ENCODE measurements at regions not wholly inside any gene's neighbourhood (a gene's known extent, or its start where the extent isn't known, plus 50 kb on each side); places are given as distances from the start of the nearest gene placed in this dataset.

DNA sequence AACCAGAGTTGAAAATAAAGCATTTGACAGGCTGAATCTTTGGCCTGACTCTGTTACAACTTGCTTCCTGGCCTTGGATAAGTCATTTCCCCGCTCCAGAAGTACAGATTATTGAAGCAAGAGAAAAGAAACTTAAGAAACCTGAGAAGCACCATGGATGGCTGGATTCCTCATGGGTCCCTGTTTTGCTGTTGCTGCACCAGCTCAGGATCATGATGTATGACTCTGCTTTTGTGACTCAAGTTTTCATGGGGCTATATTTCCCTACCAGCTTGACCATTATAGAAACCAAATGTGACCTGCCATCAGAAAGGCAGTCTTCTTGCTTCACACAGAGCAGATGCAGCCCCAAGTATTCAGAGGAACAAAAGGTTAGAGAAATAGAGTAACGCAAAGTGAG is 921.8 kb downstream of the BCL11B start:
- DNase-seq: no peak

DNA sequence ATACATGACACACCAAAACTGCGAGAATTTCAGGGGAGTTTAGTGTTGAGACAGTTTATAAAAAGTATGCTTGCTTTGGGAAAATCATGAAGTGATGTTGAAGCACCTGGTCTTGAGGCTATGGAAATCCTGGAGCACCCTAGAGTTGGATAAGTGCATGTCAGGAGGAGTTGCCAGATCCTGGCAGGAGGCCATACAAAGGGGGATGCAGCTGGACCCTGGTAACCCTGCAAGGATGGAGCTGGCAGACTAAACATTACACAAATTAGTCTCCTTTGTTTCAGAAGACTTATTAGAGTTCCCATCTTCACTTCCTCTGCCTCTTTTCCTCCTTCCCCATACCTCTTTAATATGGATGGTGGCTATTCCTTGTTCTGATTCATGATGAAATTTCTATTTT is 907.0 kb downstream of the BCL11B start:
- no peak for DNase-seq

DNA sequence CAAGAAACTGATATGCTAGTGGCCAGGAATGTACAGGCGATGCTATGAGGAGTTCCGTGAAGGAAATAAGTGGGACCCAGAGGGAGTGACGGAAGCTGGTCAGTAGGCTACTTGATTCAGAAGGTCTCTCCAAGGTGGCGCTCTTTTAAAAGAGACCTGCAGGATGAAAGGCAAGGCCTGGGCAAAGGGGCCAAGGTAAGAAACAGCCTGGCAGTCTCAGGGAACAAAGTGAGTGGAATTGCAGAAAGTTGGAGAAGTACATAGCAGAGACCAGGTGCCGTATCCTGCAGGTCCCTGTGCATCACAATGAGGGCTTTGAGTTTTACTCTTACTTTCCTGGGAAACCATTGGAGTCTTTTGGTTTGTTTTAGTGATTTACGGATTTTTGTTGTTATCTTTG is 905.6 kb downstream of the BCL11B start:
- no peak for DNase-seq

DNA sequence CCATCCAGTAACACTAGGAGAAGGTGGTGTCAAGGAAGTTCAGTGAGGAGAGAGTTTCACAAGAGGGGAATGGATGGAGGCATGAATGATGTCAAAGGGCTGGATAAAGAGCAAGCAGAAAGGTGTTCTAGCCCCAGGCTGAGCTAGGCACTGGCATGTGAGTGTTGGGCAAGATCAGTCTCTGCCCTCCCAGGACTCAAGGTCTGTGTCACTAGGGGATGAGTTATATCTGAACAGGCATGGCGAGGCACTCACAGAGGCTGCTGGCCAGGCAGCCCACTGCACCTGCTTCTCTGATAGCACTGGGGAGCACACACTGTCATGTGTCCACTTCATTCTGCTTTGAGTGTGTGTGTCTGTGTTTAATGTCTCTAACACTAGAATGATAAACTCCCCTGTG is 903.8 kb downstream of the BCL11B start:
- no peak for DNase-seq

DNA sequence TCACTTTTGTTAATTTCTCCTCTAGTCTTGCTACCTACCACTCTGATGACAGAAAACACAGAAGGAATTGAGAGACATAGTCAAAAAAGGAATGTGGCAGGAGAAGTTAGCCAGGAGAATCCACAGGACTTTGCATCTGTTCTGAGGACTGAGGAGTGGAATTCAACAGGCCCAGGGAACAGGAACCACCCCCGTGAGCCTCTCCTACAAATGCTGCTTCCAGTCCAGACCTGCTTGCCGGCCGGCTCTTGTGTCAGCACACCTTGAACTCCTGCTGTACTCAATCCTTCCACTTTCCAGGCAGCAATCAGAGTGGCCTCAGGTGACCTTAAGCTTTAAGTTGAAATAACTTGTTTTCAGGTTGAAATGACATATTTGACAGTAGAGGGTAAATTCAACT is 903.1 kb downstream of the BCL11B start:
- no peak for DNase-seq

DNA sequence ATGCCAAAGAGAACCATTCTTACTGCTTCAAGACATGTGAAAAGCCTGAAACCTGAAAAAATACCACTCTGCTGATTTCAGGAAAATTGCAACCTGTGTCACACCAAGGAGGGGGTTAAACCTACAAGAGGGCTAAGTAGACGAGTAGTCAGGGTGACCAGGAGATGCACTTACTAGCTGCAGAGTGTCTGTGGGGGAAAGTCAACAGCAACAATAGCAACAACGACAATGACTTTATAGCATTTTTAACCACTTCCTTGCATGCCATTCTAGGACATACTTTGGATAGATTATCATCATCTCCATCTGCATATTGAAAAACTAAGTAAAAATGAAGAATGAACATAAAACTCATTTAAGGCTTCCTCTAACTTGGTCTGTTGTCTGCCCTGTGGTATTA is 902.7 kb downstream of the BCL11B start:
- no peak for DNase-seq

DNA sequence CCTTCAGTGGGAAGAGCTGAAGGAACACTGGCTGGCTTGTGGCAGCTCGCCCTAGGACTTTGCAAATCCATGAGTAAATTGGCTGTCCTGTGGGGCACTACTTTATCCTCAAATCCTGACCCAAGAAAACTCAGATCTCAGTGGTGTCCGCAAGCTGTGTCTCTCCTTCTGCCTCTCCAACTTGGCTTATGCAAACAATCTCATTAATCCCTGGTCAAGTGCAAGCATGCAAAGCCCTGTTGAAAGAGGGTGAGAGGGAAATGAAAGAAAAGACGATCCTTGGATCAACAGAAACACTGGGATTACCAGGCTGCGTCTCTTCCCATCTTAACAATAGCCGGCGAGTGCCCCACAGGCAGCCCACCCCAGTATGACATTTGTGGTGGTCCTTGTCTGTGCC is 901.6 kb downstream of the BCL11B start:
- DNase-seq: no peak

DNA sequence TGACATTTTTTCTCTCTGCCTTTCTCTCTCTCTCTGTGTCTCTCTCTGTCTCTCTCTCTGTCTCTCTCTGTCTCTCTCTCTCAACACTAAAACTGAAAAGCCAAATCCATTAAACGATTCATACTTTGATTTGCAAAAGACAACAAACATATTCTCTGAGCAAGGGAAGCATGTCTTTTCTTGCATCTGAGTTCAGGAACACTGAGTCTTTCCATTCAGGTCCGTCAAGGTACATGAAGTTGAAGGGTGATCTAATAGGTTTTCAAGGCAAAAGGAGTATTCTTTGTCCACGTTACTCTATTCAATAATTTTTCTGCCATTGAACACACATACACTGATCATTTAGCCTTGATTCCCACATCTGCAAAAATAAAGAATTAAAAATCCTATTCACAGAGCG is 900.9 kb downstream of the BCL11B start:
- no peak for DNase-seq

DNA sequence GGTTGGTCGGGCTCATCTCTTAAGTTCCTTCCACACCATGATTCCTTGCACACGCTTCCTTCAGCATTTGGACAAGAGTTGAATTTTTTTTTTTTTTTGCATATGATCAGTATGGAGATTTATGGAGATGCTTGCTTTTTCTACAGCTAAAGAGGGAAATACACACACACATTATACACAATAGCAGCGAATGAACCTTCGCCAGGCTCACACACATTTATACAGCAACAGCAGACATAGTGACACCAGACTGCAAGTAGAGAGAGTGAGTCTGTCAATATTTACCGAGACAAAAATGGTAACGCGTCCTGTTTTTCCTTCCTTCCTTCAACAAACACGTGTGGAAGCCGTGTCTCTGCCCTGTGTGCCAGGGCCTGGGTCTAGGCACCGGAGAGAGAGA is 897.9 kb downstream of the BCL11B start:
- DNase-seq: no peak

DNA sequence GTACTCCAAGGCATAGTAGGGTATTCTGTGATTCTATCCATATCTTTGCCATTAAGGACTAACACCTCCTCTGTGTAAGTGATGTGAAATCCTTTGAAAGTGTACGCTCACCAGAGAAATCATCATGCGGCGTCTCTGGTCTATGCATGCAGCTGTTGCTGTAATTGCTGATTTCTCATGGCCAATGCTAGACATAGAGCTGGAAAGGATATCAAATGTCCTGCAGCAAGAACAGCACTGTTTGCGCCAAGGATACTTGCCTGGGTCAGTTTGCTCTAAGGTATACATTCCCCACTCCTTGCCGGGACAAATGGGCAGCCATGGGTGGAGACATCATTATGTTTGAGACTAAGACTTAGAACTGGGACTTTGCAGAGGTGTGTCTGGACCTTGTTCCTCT is 896.4 kb downstream of the BCL11B start:
- no peak for DNase-seq

DNA sequence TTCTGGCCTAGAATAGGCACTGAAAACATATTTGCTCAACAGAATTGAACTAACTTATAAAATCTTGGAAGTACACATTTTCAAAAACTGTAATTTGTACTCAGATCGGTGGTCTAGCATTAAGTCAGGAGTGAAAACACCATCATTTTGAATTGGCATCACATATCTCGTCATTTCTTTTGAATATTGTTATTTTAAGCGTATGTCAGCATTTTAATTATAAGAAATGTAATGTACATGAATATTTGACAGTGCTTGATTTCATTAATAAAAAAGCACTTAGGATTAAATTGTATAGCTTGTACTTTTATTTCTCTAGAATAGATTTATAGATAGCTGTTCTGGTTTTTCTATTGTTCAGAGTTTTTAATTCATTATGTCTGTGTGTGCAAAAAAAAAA is 892.2 kb downstream of the BCL11B start:
- no peak for DNase-seq

DNA sequence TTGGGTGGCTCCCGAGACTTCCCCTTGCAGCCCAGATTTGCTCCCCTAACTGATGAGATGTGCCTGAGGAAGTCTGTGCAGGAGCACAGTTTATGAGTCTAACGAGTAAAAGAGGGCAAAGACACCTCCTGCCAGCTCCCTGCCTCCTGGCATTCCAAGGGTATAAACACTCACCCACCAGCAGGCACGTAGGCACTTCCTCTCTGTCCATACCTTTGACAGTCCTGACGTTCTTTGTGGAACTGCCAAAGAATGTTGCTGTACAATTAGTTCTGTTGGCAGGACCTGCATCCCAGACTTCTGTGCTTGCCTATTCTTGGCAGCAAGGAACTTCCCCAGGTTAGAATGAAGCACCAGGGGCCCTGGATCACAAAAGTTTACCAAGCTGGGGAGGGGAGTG is 889.3 kb downstream of the BCL11B start:
- DNase-seq: no peak

DNA sequence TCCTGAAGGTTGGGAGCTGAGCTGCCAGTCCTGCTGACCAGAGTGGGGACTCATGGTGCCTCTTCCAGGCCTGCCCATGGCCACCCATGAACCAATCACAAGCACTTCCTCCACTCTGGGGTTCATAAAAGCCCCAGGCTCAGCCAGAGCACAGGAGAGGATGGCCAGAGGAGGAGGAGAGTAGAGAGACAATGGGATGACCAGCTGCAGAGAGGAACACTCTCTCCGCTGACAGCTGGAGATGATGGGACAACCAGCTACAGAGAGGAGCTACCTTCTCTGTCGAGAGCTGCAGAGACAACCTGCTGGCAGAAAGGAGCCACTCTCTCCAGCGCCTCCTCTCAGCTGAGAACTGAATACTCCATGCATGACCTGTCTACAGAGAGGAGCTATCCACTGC is 886.1 kb downstream of the BCL11B start:
- DNase-seq: no peak

DNA sequence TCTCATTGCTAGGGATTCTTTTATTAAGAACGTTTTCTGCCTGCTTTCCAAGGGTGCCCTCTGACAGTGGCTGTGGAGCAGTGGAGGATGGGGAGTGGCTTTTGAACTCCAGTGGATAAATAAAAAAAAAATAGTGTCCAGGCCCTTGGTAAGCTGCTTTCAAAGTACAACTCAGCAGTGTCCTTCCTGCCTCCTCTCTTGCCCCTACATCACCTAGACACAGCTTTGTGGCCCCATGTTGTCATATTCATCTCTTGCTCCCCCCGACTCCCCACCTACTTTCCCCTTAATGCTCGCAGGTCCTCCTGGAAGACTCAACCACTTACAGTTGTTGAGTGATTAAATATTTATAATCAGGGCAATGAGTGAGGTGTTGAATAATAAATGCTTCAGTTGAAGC is 880.9 kb downstream of the BCL11B start:
- DNase-seq: no peak

DNA sequence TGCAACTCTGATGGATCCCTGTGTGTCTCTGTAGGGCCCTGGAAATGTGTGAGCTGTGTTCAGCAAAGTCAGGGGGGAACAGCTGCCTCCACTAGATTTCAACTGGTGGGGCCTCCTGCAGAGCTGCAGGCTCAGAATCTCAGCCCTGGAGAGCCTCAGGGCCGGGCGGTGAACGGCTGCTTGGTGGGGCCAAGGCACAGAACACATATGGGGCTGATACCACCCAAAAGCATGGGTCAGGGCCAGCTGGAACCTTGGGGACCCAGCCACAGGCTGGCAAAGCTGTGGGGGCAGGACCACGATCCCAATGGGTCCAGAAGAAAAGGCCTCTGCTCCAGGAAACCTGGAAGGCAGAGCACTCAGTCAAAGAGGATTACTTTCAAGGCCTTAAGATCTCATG is 878.5 kb downstream of the BCL11B start:
- no peak for DNase-seq

DNA sequence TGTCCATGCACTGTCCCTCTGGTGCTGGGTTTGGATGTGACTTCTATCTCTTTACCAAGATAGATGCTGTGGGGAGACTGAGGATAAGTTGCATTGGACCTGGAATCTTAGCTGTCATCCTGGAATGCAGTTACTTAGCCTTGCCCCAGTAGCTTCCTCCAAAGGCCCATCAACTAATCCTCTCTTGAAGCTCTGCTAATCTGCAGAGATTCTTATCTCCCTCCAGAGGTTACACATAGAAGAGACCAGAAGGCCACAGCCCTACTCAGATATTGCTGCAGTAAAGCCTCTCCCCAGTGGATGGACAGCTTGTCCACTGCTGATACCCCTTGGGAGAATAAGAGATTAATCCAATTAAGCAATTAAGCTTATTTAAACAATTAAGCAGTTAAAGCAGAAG is 867.2 kb downstream of the BCL11B start:
- DNase-seq: no peak

DNA sequence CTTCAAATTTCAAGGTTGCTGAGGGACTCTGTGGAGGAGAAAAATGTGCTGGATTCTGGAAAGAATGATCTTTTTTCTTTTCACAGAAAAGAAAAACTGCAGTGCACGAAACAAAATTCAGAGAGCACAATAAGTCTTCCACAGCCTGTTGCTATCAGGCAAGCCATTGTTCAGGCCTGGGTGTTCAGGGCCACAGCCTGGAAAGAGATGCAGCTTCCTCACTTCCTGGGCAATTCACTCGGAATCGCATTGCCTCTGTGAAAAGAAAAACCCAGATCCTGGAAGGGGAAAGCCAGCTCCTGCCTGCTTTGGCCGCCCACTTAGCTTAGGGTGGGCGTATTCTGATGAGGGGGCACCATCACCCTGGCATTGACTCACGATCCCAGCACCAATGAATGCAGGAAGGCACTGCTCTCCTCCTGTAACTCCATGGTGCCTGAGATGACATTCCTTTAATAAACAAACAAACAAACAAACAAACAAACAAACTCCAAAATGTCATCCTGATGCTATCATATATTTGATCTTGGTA is 863.9 kb downstream of the BCL11B start:
- no peak for DNase-seq

DNA sequence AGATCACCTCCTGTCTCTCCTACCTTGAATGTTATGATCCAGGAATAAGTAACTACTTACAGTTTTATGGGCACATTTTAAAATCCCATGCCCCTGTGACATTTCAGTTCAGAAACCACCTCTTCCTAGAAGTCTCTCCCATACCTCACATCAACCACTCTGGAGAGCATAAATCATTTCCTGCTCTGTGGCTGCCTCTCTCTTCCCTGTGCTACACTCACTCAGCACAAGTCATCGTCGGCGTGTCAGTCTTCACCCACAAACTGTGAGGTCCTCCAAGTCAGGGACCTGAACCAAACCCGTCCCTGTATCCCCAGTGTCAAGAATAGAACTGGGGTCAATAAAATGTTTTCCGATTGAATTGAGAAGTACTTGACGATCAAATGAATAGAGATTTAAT is 863.3 kb downstream of the BCL11B start:
- DNase-seq: peak in 1 of 2 donors; percentile 10

DNA sequence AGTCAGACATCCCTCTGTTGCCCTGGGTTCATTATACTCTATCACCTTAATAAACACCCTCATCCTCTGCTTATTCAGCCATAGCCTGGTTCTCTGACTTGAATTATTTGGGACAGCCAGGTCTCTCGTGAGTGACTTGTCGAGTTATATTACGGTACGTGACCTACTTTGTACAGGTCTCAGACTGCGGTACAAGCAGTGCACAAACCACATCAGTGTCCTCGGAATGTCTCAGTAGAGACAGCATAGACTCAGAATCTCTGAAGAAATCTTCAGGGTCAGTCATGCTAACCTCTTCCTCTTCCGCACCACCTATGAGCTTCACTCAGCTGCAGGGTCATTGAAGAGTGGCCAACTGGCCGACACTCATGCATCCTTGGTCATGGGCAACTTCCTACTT is 860.8 kb downstream of the BCL11B start:
- DNase-seq: no peak

DNA sequence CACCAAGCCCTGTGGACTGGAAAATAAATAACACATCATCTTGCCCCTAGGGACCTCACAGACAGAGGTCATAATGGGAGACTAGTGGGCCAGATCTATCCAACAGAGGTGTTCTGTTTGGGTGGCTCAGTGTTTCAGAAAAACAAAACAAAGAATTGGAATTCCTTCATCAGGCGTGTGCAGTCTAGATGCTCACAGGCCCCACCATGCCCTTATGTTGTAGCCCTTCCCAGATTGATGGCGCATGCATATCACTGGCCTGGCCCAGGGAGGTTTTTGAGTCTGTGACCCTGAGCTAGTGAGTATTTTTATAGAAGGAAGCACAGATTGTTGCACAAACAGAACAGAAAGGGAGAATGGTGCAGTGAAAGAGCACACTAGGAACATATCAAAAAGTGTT is 859.6 kb downstream of the BCL11B start:
- no peak for DNase-seq

DNA sequence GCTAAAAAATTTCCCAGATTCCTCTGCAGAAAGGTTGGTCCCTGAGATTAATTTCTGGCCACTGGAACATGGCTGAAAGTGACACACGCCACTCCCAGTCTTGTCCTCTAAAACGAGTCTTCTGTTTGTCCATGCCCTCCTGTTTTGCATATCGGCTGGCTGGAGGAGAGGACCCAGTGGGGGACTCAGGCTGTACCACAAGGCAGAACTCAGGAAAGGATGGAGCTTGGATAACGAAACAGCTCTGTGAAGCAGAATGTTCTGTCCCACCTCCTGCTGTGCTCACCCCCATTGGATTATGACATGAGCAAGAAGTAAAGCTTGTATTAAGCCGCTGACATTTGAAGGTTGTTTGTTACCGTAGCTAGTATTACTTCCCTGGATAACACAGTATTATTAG is 856.2 kb downstream of the BCL11B start:
- DNase-seq: no peak

DNA sequence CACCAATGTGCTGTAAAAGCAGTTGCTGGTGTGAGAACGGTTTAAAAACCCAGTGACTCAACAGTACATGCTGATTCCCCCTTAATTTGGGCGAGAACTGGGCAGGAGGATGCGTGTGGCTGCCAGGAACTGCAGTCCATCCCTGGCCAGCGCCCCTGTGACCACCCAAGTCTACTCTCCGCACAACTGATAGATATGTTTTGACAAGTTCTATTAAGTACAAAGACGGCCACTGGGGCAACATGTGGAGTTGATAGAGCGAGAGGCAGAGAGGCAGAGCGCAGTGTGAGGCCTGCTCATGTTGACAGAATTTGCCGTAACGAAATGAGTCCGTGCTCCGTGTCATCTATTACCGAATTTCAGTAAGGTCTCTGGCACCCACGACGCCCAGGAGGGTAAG is 855.0 kb downstream of the BCL11B start:
- no peak for DNase-seq

DNA sequence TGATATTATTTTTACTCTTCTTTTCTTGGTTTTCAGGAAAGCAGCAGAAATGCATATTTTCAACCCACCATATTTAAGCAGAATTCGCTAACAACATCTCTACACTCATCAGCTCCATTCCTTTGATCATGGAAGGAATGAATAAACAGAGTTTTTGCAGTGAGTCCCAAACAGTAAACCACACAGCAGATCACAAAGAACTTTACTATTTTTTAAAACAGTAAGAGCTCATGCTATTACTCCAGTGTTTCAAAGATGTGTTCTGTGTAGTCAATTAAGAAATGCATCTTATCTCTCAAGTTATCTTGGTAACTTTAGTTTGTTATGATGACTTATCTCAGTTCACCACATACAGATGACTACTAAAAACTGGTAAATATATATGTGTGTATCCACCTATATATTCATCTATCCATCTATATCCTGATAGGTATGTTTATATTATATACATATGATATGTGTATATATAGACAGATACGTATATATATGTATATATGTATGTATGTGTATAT is 843.5 kb downstream of the BCL11B start:
- DNase-seq: no peak

DNA sequence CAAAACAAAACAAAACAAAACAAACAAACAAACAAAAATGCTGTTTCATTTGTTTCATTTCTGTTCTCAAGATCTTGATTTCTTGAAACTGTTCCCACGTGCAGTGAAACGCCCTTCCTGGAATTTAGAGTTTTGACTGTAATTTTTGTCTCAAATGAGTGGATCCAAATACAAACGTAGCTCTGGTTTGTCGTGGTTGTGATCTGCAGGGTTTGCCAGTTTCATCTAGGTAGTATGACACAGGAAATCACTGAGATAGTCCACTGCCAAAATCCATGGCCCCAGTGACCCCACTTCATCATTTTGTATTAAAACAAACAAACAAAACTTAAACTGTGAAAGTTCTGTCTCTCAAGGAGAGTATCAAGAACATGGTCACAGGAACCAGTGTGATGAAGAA is 838.6 kb downstream of the BCL11B start:
- no peak for DNase-seq

DNA sequence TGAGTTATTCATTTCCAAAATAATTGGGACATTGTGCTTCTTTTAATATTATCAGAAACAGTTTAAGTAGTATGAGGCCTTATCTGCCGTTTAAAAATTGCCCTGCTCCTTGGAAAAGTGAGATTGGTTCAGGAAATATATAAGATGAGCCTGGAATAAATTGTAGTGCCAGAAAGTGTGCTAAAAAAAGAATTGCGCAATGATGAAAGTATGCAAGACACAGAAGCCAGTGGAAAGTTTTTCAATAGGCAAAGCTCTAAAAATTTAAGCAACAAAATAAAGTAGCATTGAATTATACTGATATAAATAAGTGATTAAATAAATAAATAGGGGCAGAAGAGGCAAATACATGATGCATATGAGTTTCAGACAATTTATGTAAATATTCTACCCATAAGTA is 834.9 kb downstream of the BCL11B start:
- no peak for DNase-seq

DNA sequence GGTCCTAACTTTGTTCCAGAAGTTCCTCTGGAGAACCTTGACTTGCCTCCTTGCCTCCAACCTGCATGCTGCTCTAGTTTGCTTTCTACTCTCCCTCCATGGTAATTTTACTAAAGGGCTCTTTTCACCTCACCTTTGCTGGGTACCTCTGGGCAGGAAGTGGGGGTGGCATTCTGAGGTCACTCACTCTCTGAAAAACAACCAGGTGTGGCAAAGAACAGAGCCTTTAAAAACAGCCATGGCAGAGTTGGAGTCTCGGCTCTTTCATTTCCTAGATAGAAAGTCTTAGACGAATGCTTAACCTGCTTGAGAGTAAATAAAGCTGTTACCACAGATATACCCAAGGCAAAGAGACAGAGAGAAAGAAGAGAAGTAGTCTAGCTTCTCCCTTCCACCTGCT is 827.9 kb downstream of the BCL11B start:
- no peak for DNase-seq
